ENCODE measurements at regions not wholly inside any gene's neighbourhood (a gene's known extent, or its start where the extent isn't known, plus 50 kb on each side); places are given as distances from the start of the nearest gene placed in this dataset.

DNA sequence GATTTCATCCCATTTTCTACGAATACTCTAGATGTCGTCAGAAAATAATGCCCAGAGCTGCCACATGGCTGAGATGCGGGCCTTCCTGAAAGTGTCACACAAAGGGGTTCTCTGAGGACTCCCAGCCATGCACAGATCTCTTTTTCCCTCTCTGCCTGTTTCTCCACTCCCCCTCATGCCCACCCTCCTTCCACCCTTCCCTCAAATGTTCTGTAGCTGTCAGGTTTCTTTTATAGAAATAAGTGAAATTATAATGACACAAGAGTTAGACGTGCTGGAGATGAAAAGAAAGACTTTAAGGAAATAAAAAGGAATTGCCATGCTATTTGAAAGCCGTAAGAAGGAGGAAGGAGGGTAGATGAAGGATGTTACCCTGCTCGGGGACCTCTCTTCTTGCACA, 819.3 kb upstream of the CELF2 start:
- no peaks in the 10 kb centered on the region for H3K9me2 ChIP-seq (ENCODE audit: insufficient read depth)
- ChIA-PET POLR2A (no interaction called here), CTCF (no interaction called here), RAD21 (ENCODE audit: low non-redundant PET in 1 of 2, low total read pairs in 2 of 2, uncharacterized antibody in 2 of 2, unreplicated experiment in 2 of 2) (no interaction called here)
- no peak overlapping the region for H3K27ac ChIP-seq (ENCODE audit: low read depth, low read length)
- H4K20me1 ChIP-seq (ENCODE audit: insufficient read depth): no peaks in the 10 kb centered on the region
- H3K79me2 ChIP-seq (ENCODE audit: insufficient read depth, low read length): no peaks in the 10 kb centered on the region
- H3K4me1 ChIP-seq (ENCODE audit: control insufficient read depth in 1 of 2, insufficient read depth in 2 of 2, low read length in 2 of 2): no peaks in the 10 kb centered on the region
- DNase-seq (ENCODE audit: low read depth, low spot score) (no peak), ATAC-seq (no peak)
- TF ChIP-seq, protein P1, sequence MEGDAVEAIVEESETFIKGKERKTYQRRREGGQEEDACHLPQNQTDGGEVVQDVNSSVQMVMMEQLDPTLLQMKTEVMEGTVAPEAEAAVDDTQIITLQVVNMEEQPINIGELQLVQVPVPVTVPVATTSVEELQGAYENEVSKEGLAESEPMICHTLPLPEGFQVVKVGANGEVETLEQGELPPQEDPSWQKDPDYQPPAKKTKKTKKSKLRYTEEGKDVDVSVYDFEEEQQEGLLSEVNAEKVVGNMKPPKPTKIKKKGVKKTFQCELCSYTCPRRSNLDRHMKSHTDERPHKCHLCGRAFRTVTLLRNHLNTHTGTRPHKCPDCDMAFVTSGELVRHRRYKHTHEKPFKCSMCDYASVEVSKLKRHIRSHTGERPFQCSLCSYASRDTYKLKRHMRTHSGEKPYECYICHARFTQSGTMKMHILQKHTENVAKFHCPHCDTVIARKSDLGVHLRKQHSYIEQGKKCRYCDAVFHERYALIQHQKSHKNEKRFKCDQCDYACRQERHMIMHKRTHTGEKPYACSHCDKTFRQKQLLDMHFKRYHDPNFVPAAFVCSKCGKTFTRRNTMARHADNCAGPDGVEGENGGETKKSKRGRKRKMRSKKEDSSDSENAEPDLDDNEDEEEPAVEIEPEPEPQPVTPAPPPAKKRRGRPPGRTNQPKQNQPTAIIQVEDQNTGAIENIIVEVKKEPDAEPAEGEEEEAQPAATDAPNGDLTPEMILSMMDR (IDR thresholded peaks at IDR 0.05 in 2 of 3, conservative IDR thresholded peaks at IDR 0.05 in 1 of 3; ENCODE audit: borderline replicate concordance in 1 of 3, insufficient read depth in 1 of 3, low read depth in 2 of 3, low read length in 2 of 3): no peak
- no peak for TF ChIP-seq POLR2AphosphoS5 (IDR thresholded peaks at IDR 0.05; ENCODE audit: low read depth, low read length)
- H3K9ac ChIP-seq (ENCODE audit: low read length): no peak overlapping the region
- H3K4me2 ChIP-seq (ENCODE audit: low read length): no peak overlapping the region
- BruUV-seq (replicated peaks): no TSS peak
- no peak overlapping the region for H3K4me3 ChIP-seq (replicated peaks in 1 of 2; ENCODE audit: low read depth in 1 of 2, low read length in 2 of 2)
- peaks cover 5 to 11% of the 10 kb centered on the region in 2 experiments; a peak in 2 of 4 replicates for H3K9me3 ChIP-seq (ENCODE audit: control insufficient read depth in 1 of 2, insufficient read depth in 1 of 2, low read depth in 1 of 2, low read length in 2 of 2)
- H3K36me3 ChIP-seq (ENCODE audit: control insufficient read depth in 1 of 2, insufficient read depth in 2 of 2, low read length in 2 of 2): no peaks in the 10 kb centered on the region; a peak in 1 of 4 replicates
- intact Hi-C loops (cut with micrococcal nuclease): no loop called here
- no peak overlapping the region for H2AFZ ChIP-seq (ENCODE audit: low read depth, low read length, poor library complexity, severe bottlenecking)
- H3K27me3 ChIP-seq (ENCODE audit: insufficient read depth, low read length): no peaks in the 10 kb centered on the region

GRCh38 chr10:10204415-10204814, 813.3 kb upstream of the CELF2 start:
- Histone ChIP-seq H3K4me1 (ENCODE audit: control insufficient read depth in 1 of 2, insufficient read depth in 2 of 2, low read length in 2 of 2) (no peaks in the 10 kb centered on the region), H3K4me3 (replicated peaks in 1 of 2; ENCODE audit: low read depth in 1 of 2, low read length in 2 of 2) (no peak overlapping the region), H2AFZ (ENCODE audit: low read depth, low read length, poor library complexity, severe bottlenecking) (no peak overlapping the region), H3K4me2 (ENCODE audit: low read length) (no peak overlapping the region), H3K27ac (ENCODE audit: low read depth, low read length) (no peak overlapping the region), H3K9ac (ENCODE audit: low read length) (no peak overlapping the region), H3K27me3 (ENCODE audit: insufficient read depth, low read length) (no peaks in the 10 kb centered on the region), H3K9me2 (ENCODE audit: insufficient read depth) (no peaks in the 10 kb centered on the region), H3K36me3 (ENCODE audit: control insufficient read depth in 1 of 2, insufficient read depth in 2 of 2, low read length in 2 of 2) (no peaks in the 10 kb centered on the region), H3K79me2 (ENCODE audit: insufficient read depth, low read length) (no peaks in the 10 kb centered on the region), H4K20me1 (ENCODE audit: insufficient read depth) (no peaks in the 10 kb centered on the region), H3K9me3 (ENCODE audit: control insufficient read depth in 1 of 2, insufficient read depth in 1 of 2, low read depth in 1 of 2, low read length in 2 of 2) (peaks cover 3 to 21% of the 10 kb centered on the region in 2 experiments; a peak in 2 of 4 replicates)
- no TSS peak for BruUV-seq (replicated peaks)
- TF ChIP-seq EZH2phosphoT487 (IDR thresholded peaks at IDR 0.05; ENCODE audit: borderline replicate concordance) (no peak), ELF1 (IDR thresholded peaks at IDR 0.05; ENCODE audit: borderline replicate concordance, low read depth) (no peak), POLR2A (IDR thresholded peaks at IDR 0.05; ENCODE audit: borderline replicate concordance, extremely low read depth, insufficient read depth, insufficient read length) (no peak), RAD21 (IDR thresholded peaks at IDR 0.05; ENCODE audit: low read depth) (no peak), TCF7L2 (IDR thresholded peaks at IDR 0.05; ENCODE audit: borderline replicate concordance, extremely low read depth, insufficient read depth, insufficient read length) (no peak), ZNF274 (IDR thresholded peaks at IDR 0.05; ENCODE audit: low read depth, low read length) (no peak), JUND (IDR thresholded peaks at IDR 0.05) (no peak), SP1 (IDR thresholded peaks at IDR 0.05; ENCODE audit: low read depth) (no peak), SIN3A (IDR thresholded peaks at IDR 0.05; ENCODE audit: low read depth) (no peak)
- ChIA-PET CTCF (no interaction called here), RAD21 (ENCODE audit: low non-redundant PET in 1 of 2, low total read pairs in 2 of 2, uncharacterized antibody in 2 of 2, unreplicated experiment in 2 of 2) (no interaction called here), POLR2A (no interaction called here)
- DNase-seq (ENCODE audit: low read depth, low spot score) (no peak), ATAC-seq (no peak)
- intact Hi-C loops (cut with micrococcal nuclease): no loop called here

All from HCT116 (cell line).